ENCODE measurements at regions not wholly inside any gene's neighbourhood (a gene's known extent, or its start where the extent isn't known, plus 50 kb on each side); places are given as distances from the start of the nearest gene placed in this dataset.

- no peaks in the 10 kb centered on the region for H3K4me1 Mint-ChIP-seq
- H3K36me3 ChIP-seq (ENCODE audit: control insufficient read depth in 2 of 2, extremely low read depth in 1 of 2, insufficient read depth in 1 of 2, low read length in 1 of 2), result no peaks in the 10 kb centered on the region
- ChIA-PET CTCF (no interaction called here), POLR2A (no interaction called here)
- H3K4me3 ChIP-seq (ENCODE audit: control insufficient read depth in 1 of 2, extremely low read depth in 1 of 2, low read length in 1 of 2), result no peak overlapping the region
- no peak overlapping the region for H3K27ac Mint-ChIP-seq
- no peaks in the 10 kb centered on the region for H3K9me3 ChIP-seq
- no peak overlapping the region for H3K4me3 Mint-ChIP-seq
- H3K4me1 ChIP-seq (ENCODE audit: control insufficient read depth in 1 of 2, extremely low read depth in 1 of 2, insufficient read depth in 2 of 2, low read length in 2 of 2), result no peaks in the 10 kb centered on the region
- H3K36me3 Mint-ChIP-seq, result no peaks in the 10 kb centered on the region
- no peaks in the 10 kb centered on the region for H3K27me3 ChIP-seq (replicated peaks in 1 of 2; ENCODE audit: control insufficient read depth in 2 of 2, extremely low read depth in 1 of 2, insufficient read depth in 2 of 2, low read length in 1 of 2)
- H3K27me3 Mint-ChIP-seq, result no peaks in the 10 kb centered on the region
- no peak overlapping the region for H3K27ac ChIP-seq (ENCODE audit: low read length)
- no peak for DNase-seq
- peaks cover 14 to 36% (median 27%) of the 10 kb centered on the region in 3 donors for H3K9me3 Mint-ChIP-seq
- 86% methylated on average over 1 of the region's 2 CpGs for WGBS (ENCODE audit: insufficient coverage)
- no peak for ATAC-seq (replicated peaks in 1 of 4)
Measured at GRCh38 chr6:50649086-50649485, 64.2 kb upstream of the TFAP2D start.

GRCh38 chr6:50653253-50653652, 60.1 kb upstream of the TFAP2D start:
- H3K36me3 ChIP-seq (ENCODE audit: control insufficient read depth in 2 of 2, extremely low read depth in 1 of 2, insufficient read depth in 1 of 2, low read length in 1 of 2), result no peaks in the 10 kb centered on the region
- WGBS (ENCODE audit: insufficient coverage), result 50% methylated on average over 1 of the region's 3 CpGs
- ChIA-PET CTCF (no interaction called here), POLR2A (no interaction called here)
- Mint-ChIP-seq H3K4me1 (no peaks in the 10 kb centered on the region), H3K36me3 (no peaks in the 10 kb centered on the region), H3K9me3 (peaks cover 7 to 20% (median 20%) of the 10 kb centered on the region in 3 donors), H3K27me3 (no peaks in the 10 kb centered on the region), H3K4me3 (no peak overlapping the region), H3K27ac (no peak overlapping the region)
- no peak for DNase-seq
- ATAC-seq (replicated peaks in 1 of 4), result no peak
- no peaks in the 10 kb centered on the region for H3K27me3 ChIP-seq (replicated peaks in 1 of 2; ENCODE audit: control insufficient read depth in 2 of 2, extremely low read depth in 1 of 2, insufficient read depth in 2 of 2, low read length in 1 of 2)
- no peaks in the 10 kb centered on the region for H3K9me3 ChIP-seq
- no peaks in the 10 kb centered on the region for H3K4me1 ChIP-seq (ENCODE audit: control insufficient read depth in 1 of 2, extremely low read depth in 1 of 2, insufficient read depth in 2 of 2, low read length in 2 of 2)
- no peak overlapping the region for H3K27ac ChIP-seq (ENCODE audit: low read length)
- H3K4me3 ChIP-seq (ENCODE audit: control insufficient read depth in 1 of 2, extremely low read depth in 1 of 2, low read length in 1 of 2), result no peak overlapping the region

- Mint-ChIP-seq H3K27ac (no peak overlapping the region), H3K36me3 (no peaks in the 10 kb centered on the region), H3K27me3 (no peaks in the 10 kb centered on the region), H3K4me1 (no peaks in the 10 kb centered on the region), H3K4me3 (no peak overlapping the region), H3K9me3 (peaks cover 6 to 22% (median 21%) of the 10 kb centered on the region in 3 donors)
- Histone ChIP-seq H3K36me3 (ENCODE audit: control insufficient read depth in 2 of 2, extremely low read depth in 1 of 2, insufficient read depth in 1 of 2, low read length in 1 of 2) (no peaks in the 10 kb centered on the region), H3K4me3 (ENCODE audit: control insufficient read depth in 1 of 2, extremely low read depth in 1 of 2, low read length in 1 of 2) (no peak overlapping the region), H3K4me1 (ENCODE audit: control insufficient read depth in 1 of 2, extremely low read depth in 1 of 2, insufficient read depth in 2 of 2, low read length in 2 of 2) (no peaks in the 10 kb centered on the region), H3K27ac (ENCODE audit: low read length) (no peak overlapping the region), H3K9me3 (no peaks in the 10 kb centered on the region), H3K27me3 (replicated peaks in 1 of 2; ENCODE audit: control insufficient read depth in 2 of 2, extremely low read depth in 1 of 2, insufficient read depth in 2 of 2, low read length in 1 of 2) (no peaks in the 10 kb centered on the region)
- CTCF ChIA-PET, result no interaction called here
- no peak for ATAC-seq (replicated peaks in 1 of 4)
- no peak for DNase-seq
- POLR2A ChIA-PET, result interaction anchor here in 1 of 2 donors (0.6 kb wide), 1 partner anchor 11 kb away, joined by 5 read pairs; no protein-coding TSS in a partner anchor
- WGBS (ENCODE audit: insufficient coverage), result no CpG with 5 or more reads among the region's 2 CpGs
Measured at GRCh38 chr6:50654155-50654554, 59.2 kb upstream of the TFAP2D start.

- ATAC-seq (replicated peaks in 1 of 4) (no peak), DNase-seq (no peak)
- no peak overlapping the region for H3K27ac Mint-ChIP-seq
- no peaks in the 10 kb centered on the region for H3K4me1 Mint-ChIP-seq
- Histone ChIP-seq H3K36me3 (ENCODE audit: control insufficient read depth in 2 of 2, extremely low read depth in 1 of 2, insufficient read depth in 1 of 2, low read length in 1 of 2) (no peaks in the 10 kb centered on the region), H3K27me3 (replicated peaks in 1 of 2; ENCODE audit: control insufficient read depth in 2 of 2, extremely low read depth in 1 of 2, insufficient read depth in 2 of 2, low read length in 1 of 2) (no peaks in the 10 kb centered on the region), H3K27ac (ENCODE audit: low read length) (no peak overlapping the region), H3K9me3 (no peaks in the 10 kb centered on the region), H3K4me1 (ENCODE audit: control insufficient read depth in 1 of 2, extremely low read depth in 1 of 2, insufficient read depth in 2 of 2, low read length in 2 of 2) (no peaks in the 10 kb centered on the region), H3K4me3 (ENCODE audit: control insufficient read depth in 1 of 2, extremely low read depth in 1 of 2, low read length in 1 of 2) (no peak overlapping the region)
- ChIA-PET CTCF (no interaction called here), POLR2A (no interaction called here)
- H3K4me3 Mint-ChIP-seq, result no peak overlapping the region
- no CpG with 5 or more reads among the region's 4 CpGs for WGBS (ENCODE audit: insufficient coverage)
- H3K27me3 Mint-ChIP-seq, result no peaks in the 10 kb centered on the region
- H3K36me3 Mint-ChIP-seq, result no peaks in the 10 kb centered on the region
- peaks cover 2 to 18% (median 12%) of the 10 kb centered on the region in 3 donors for H3K9me3 Mint-ChIP-seq
Measured at GRCh38 chr6:50655848-50656453, 57.4 kb upstream of the TFAP2D start.

GRCh38 chr6:50657513-50657912, 55.8 kb upstream of the TFAP2D start:
- CTCF ChIA-PET, result no interaction called here
- WGBS (ENCODE audit: insufficient coverage), result no CpG with 5 or more reads among the region's 1 CpG
- Histone ChIP-seq H3K4me1 (ENCODE audit: control insufficient read depth in 1 of 2, extremely low read depth in 1 of 2, insufficient read depth in 2 of 2, low read length in 2 of 2) (no peaks in the 10 kb centered on the region), H3K4me3 (ENCODE audit: control insufficient read depth in 1 of 2, extremely low read depth in 1 of 2, low read length in 1 of 2) (no peak overlapping the region), H3K9me3 (no peaks in the 10 kb centered on the region), H3K27ac (ENCODE audit: low read length) (no peak overlapping the region), H3K27me3 (replicated peaks in 1 of 2; ENCODE audit: control insufficient read depth in 2 of 2, extremely low read depth in 1 of 2, insufficient read depth in 2 of 2, low read length in 1 of 2) (no peaks in the 10 kb centered on the region), H3K36me3 (ENCODE audit: control insufficient read depth in 2 of 2, extremely low read depth in 1 of 2, insufficient read depth in 1 of 2, low read length in 1 of 2) (no peaks in the 10 kb centered on the region)
- DNase-seq, result no peak
- H3K9me3 Mint-ChIP-seq, result peaks cover 2 to 9% (median 6%) of the 10 kb centered on the region in 3 donors
- ATAC-seq (replicated peaks in 1 of 4), result no peak
- POLR2A ChIA-PET, result no interaction called here
- H3K36me3 Mint-ChIP-seq, result no peaks in the 10 kb centered on the region
- no peaks in the 10 kb centered on the region for H3K4me1 Mint-ChIP-seq
- H3K4me3 Mint-ChIP-seq, result no peak overlapping the region
- no peaks in the 10 kb centered on the region for H3K27me3 Mint-ChIP-seq
- H3K27ac Mint-ChIP-seq, result no peak overlapping the region

- Mint-ChIP-seq H3K27me3 (no peaks in the 10 kb centered on the region), H3K27ac (no peak overlapping the region)
- no CpG with 5 or more reads among the region's 2 CpGs for WGBS (ENCODE audit: insufficient coverage)
Measured at GRCh38 chr6:50658561-50658960, 54.8 kb upstream of the TFAP2D start.

GRCh38 chr6:50661636-50662035, 51.7 kb upstream of the TFAP2D start:
- Histone ChIP-seq H3K9me3 (no peaks in the 10 kb centered on the region), H3K27ac (ENCODE audit: low read length) (no peak overlapping the region), H3K4me3 (ENCODE audit: control insufficient read depth in 1 of 2, extremely low read depth in 1 of 2, low read length in 1 of 2) (no peak overlapping the region), H3K27me3 (replicated peaks in 1 of 2; ENCODE audit: control insufficient read depth in 2 of 2, extremely low read depth in 1 of 2, insufficient read depth in 2 of 2, low read length in 1 of 2) (no peaks in the 10 kb centered on the region), H3K36me3 (ENCODE audit: control insufficient read depth in 2 of 2, extremely low read depth in 1 of 2, insufficient read depth in 1 of 2, low read length in 1 of 2) (no peaks in the 10 kb centered on the region), H3K4me1 (ENCODE audit: control insufficient read depth in 1 of 2, extremely low read depth in 1 of 2, insufficient read depth in 2 of 2, low read length in 2 of 2) (no peaks in the 10 kb centered on the region)
- CTCF ChIA-PET, result interaction anchor here in 1 of 2 donors (0.7 kb wide), 1 partner anchor 68 kb away, joined by 6 read pairs; no protein-coding TSS in a partner anchor
- Mint-ChIP-seq H3K36me3 (no peaks in the 10 kb centered on the region), H3K4me3 (no peak overlapping the region), H3K27ac (no peak overlapping the region), H3K9me3 (peaks cover 5 to 14% (median 9%) of the 10 kb centered on the region in 3 donors), H3K27me3 (no peaks in the 10 kb centered on the region), H3K4me1 (no peaks in the 10 kb centered on the region)
- 50% methylated on average over 1 of the region's 1 CpG for WGBS (ENCODE audit: insufficient coverage)
- no peak for ATAC-seq (replicated peaks in 1 of 4)
- POLR2A ChIA-PET, result interaction anchor here in 1 of 2 donors (0.6 kb wide), 1 partner anchor 1803 kb away, joined by 4 read pairs; no protein-coding TSS in a partner anchor
- DNase-seq, result no peak

More at GRCh38 chr6:50658561-50658960, 54.8 kb upstream of the TFAP2D start:
- Histone ChIP-seq H3K4me1 (ENCODE audit: control insufficient read depth in 1 of 2, extremely low read depth in 1 of 2, insufficient read depth in 2 of 2, low read length in 2 of 2) (no peaks in the 10 kb centered on the region), H3K9me3 (no peaks in the 10 kb centered on the region), H3K36me3 (ENCODE audit: control insufficient read depth in 2 of 2, extremely low read depth in 1 of 2, insufficient read depth in 1 of 2, low read length in 1 of 2) (no peaks in the 10 kb centered on the region), H3K27ac (ENCODE audit: low read length) (no peak overlapping the region), H3K4me3 (ENCODE audit: control insufficient read depth in 1 of 2, extremely low read depth in 1 of 2, low read length in 1 of 2) (no peak overlapping the region), H3K27me3 (replicated peaks in 1 of 2; ENCODE audit: control insufficient read depth in 2 of 2, extremely low read depth in 1 of 2, insufficient read depth in 2 of 2, low read length in 1 of 2) (no peaks in the 10 kb centered on the region)
- ATAC-seq (replicated peaks in 1 of 4), result no peak
- CTCF ChIA-PET, result no interaction called here
- no peak for DNase-seq
- Mint-ChIP-seq H3K9me3 (peaks cover 2 to 9% (median 6%) of the 10 kb centered on the region in 3 donors), H3K36me3 (no peaks in the 10 kb centered on the region), H3K4me1 (no peaks in the 10 kb centered on the region), H3K4me3 (no peak overlapping the region)
- POLR2A ChIA-PET, result no interaction called here

Measured in T-cell (primary cell).